Fibroblast of lung (primary cell): ENCODE measurements at regions not wholly inside any gene's neighbourhood (a gene's known extent, or its start where the extent isn't known, plus 50 kb on each side); places are given as distances from the start of the nearest gene placed in this dataset.

Experiments used
- CTCF ChIP-seq, 2 donors: IDR thresholded peaks in 1 of 2; conservative IDR thresholded peaks in 1 of 2; 1 replicate in 1 of 2; 2 replicates in 1 of 2; pipeline ENCODE4 v1.5.1; 2011 to 2012; ENCODE audit warnings: low read length in 2 of 2, control low read depth in 1 of 2, inconsistent platforms in 1 of 2, low read depth in 1 of 2, mild to moderate bottlenecking in 1 of 2
- EZH2 ChIP-seq: IDR thresholded peaks from 2 replicates; pipeline ENCODE4 v1.5.1; 2012; ENCODE audit warnings: low read length, control low read depth, mild to moderate bottlenecking; ENCODE audit errors: missing control alignments

- TF ChIP-seq CTCF (conservative IDR thresholded peaks at IDR 0.05 in 1 of 2, IDR thresholded peaks at IDR 0.05 in 1 of 2; ENCODE audit: low read depth in 1 of 2, low read length in 2 of 2) (no peak), EZH2 (no peak)
Observed at GRCh38 chr20:41905199-41905598, 287.0 kb upstream of the CHD6 start.
